Stomach (tissue), 4 donors: ENCODE measurements at regions not wholly inside any gene's neighbourhood (a gene's known extent, or its start where the extent isn't known, plus 50 kb on each side); places are given as distances from the start of the nearest gene placed in this dataset.
A peak's percentile ranks its signal among the peaks of the same experiment; 100 is the strongest.

Experiments used
- EP300 ChIP-seq: sonication (generic); formaldehyde crosslinking; IDR thresholded peaks from one replicate; pipeline ENCODE4 v1.6.1; 2017; ENCODE audit warnings: antibody characterized with exemption
- POLR2A ChIP-seq, 4 donors: fragments of 450-650 bp; IDR thresholded peaks; one replicate each; pipeline ENCODE4 v1.6.1; 2016; ENCODE audit warnings: antibody characterized with exemption in 4 of 4, control low read depth in 2 of 4, mild to moderate bottlenecking in 1 of 4, moderate library complexity in 1 of 4
- POLR2AphosphoS5 ChIP-seq, 3 donors: sonication (generic); formaldehyde crosslinking; IDR thresholded peaks; one replicate each; pipeline ENCODE4 v1.6.1; 2016; ENCODE audit warnings: antibody characterized with exemption in 3 of 3
- TF ChIP-seq, protein P1 (sequence below), 7 experiments: fragments of 450-650 bp in 4 of 7; fragments of 200-600 bp in 3 of 7; sonication (generic) in 3 of 7; IDR thresholded peaks; one replicate each; pipeline ENCODE4 v1.5.1; 2016 to 2019; ENCODE audit warnings: antibody characterized with exemption in 7 of 7, control low read depth in 2 of 7, mild to moderate bottlenecking in 1 of 7

GRCh38 chr11:134691985-134692384 lies 279.9 kb upstream of the B3GAT1 start:
- TF ChIP-seq, protein P1, sequence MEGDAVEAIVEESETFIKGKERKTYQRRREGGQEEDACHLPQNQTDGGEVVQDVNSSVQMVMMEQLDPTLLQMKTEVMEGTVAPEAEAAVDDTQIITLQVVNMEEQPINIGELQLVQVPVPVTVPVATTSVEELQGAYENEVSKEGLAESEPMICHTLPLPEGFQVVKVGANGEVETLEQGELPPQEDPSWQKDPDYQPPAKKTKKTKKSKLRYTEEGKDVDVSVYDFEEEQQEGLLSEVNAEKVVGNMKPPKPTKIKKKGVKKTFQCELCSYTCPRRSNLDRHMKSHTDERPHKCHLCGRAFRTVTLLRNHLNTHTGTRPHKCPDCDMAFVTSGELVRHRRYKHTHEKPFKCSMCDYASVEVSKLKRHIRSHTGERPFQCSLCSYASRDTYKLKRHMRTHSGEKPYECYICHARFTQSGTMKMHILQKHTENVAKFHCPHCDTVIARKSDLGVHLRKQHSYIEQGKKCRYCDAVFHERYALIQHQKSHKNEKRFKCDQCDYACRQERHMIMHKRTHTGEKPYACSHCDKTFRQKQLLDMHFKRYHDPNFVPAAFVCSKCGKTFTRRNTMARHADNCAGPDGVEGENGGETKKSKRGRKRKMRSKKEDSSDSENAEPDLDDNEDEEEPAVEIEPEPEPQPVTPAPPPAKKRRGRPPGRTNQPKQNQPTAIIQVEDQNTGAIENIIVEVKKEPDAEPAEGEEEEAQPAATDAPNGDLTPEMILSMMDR (IDR thresholded peaks at IDR 0.05), result no peak
- TF ChIP-seq EP300 (no peak), POLR2A (IDR thresholded peaks at IDR 0.05) (no peak), POLR2AphosphoS5 (IDR thresholded peaks at IDR 0.05) (peak in 1 of 3 donors; percentile 22)
